Fibroblast of the aortic adventitia (primary cell): ENCODE measurements at regions not wholly inside any gene's neighbourhood (a gene's known extent, or its start where the extent isn't known, plus 50 kb on each side); places are given as distances from the start of the nearest gene placed in this dataset.

ENCODE experiments used
- DNase-seq: peaks from one replicate; pipeline ENCODE4 v3.0.0-alpha.2; 2010; ENCODE audit warnings: low read depth
- H3K4me3 ChIP-seq: 2 replicates; pipeline ENCODE4 v1.5.1; 2011; ENCODE audit warnings: low read depth, mild to moderate bottlenecking, control low read depth, low read length, moderate library complexity
- CTCF ChIP-seq: IDR thresholded peaks from 2 replicates; pipeline ENCODE4 v1.5.1; 2011; ENCODE audit warnings: mild to moderate bottlenecking, low read length, control low read depth, inconsistent platforms; ENCODE audit not compliant: insufficient read depth

GRCh38 chr1:30540611-30541192, 182.7 kb downstream of the MATN1 start:
- DNase-seq: no peak
- TF ChIP-seq CTCF: no peak
- no peak overlapping the region for H3K4me3 ChIP-seq

- H3K4me3 ChIP-seq: no peak overlapping the region
- TF ChIP-seq CTCF: no peak
- DNase-seq: no peak
Observed at GRCh38 chr1:30539884-30540283, 183.5 kb downstream of the MATN1 start.

- no peak for TF ChIP-seq CTCF
Observed at GRCh38 chr1:30538993-30539867, 184.2 kb downstream of the MATN1 start.

GRCh38 chr1:30538226-30538992, 185.0 kb downstream of the MATN1 start:
- DNase-seq: no peak
- TF ChIP-seq CTCF: no peak
- no peak overlapping the region for H3K4me3 ChIP-seq

More at GRCh38 chr1:30538993-30539867, 184.2 kb downstream of the MATN1 start:
- DNase-seq: no peak
- no peak overlapping the region for H3K4me3 ChIP-seq

GRCh38 chr1:30537279-30537678, 186.1 kb downstream of the MATN1 start:
- no peak overlapping the region for H3K4me3 ChIP-seq
- no peak for TF ChIP-seq CTCF
- no peak for DNase-seq

- no peak for TF ChIP-seq CTCF
- no peak for DNase-seq
- H3K4me3 ChIP-seq: no peak overlapping the region
Observed at GRCh38 chr1:30536530-30536929, 186.9 kb downstream of the MATN1 start.
